Epidermal melanocyte (primary cell): ENCODE measurements at regions not wholly inside any gene's neighbourhood (a gene's known extent, or its start where the extent isn't known, plus 50 kb on each side); places are given as distances from the start of the nearest gene placed in this dataset.
"Not testable (repeated sequence)": the region's sequence is repeated elsewhere in the genome, so short reads cannot be mapped to it uniquely, and the experiment has no call there.

Experiments used
- DNase-seq: peaks from one replicate; pipeline ENCODE4 v3.0.0; 2011; ENCODE audit warnings: low spot score; ENCODE audit not compliant: insufficient read length

DNA sequence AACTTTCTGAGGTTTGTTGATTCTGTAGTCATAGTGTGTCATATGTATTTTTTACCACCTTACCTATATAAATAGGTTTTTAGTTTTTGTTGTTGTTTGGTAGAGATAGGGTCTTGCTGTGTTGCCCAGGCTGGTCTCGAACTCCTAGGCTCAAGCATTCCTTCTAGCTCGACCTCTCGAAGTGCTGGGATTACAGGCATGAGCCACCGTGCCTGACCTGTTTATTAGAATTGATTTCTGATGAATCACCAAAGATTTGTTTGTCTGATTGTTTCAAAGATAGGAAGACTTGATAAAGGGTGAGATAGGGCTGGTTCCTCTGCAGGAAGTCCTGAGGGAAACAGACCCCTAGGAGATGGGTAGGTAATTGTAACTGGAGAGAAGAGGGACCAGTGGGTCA, 481.6 kb downstream of the PCNX1 start:
- DNase-seq = no peak

DNA sequence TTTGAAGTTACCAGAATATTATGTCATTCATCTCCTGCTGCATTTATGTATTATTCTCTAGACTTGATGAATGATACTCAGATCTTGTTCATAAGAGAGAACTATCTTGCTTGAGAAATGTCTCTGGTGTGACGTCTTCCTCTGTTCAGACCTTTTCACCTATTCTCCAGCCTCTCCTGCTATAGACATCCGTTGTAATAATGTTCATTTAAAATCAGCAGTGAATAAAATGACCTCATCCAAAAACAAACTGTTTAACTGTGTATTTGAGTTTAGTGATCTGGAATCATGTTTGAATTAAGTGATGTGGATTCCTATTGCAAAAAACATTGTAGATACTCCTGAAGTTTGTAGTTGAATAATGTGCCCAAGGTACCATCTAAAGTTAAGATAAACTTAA, 487.1 kb downstream of the PCNX1 start:
- no peak for DNase-seq

DNA sequence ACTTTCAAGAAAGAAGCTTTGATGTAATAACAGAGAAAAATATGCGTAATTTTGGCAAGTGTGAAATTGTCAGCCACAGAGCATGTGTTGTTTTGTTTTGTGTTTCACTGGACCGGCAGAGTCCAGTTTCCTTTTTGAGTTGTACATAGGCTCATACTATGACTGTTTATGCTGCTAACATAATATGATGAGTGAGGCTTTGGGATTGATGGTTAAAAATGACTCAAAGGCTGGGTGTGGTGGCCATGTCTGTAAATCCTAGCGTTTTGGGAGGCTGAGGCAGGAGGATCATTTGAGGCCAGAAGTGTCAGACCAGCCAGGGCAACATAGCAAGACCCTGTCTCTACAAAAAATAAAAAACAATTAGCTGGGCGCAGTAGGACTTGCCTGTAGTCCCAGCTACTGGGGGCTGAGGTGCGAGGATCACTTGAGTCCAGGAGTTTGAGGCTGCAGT, 487.9 kb downstream of the PCNX1 start:
- no peak for DNase-seq

DNA sequence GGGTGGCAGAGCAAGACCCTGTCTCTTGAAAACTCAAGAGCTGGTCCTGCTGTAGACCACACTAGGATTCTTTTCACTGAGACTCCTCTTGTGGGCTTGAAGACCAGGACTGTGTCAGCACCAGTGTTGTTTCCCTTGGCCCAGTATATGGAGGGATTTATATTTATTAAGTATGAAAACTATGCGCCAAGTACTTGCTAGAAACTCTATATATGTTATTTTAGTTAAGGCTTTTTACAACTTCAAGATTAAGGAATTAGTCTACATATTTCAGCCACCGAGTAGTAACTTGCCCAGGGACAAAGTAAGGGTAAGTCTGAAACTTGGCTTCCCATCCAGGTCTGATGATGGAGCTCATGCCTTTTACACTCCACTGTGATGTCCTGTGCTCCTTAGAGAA, 488.4 kb downstream of the PCNX1 start:
- DNase-seq = no peak

DNA sequence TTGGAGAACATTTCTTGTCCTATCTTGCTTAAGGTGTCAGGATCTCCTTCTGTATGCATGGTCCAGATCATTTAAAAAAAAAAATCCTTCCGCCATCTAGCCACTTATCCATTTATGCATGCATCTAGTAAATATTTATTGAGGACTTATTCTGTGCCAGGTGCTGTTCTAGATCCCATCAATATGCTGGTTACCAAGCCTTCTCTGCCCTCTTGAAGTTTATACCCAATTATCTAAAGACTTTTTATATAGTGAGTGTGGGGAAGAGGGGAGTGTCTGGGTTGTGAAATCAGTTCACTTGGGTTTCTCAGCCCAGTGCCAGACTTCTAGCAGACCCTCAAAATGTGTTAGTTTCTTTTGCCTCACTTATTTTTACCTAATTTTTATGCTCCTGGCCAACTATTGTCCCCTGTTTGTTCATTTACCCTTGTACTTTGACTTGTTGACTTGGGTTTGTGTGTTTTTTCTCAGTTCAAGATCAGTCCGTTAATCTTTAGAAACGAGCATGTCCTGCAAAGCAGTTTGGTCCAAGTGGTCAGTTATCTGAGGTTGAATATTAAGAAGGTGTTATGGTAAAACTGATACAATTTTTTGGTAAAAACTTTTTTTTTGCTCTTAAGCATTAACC, 488.9 kb downstream of the PCNX1 start:
- no peak for DNase-seq

DNA sequence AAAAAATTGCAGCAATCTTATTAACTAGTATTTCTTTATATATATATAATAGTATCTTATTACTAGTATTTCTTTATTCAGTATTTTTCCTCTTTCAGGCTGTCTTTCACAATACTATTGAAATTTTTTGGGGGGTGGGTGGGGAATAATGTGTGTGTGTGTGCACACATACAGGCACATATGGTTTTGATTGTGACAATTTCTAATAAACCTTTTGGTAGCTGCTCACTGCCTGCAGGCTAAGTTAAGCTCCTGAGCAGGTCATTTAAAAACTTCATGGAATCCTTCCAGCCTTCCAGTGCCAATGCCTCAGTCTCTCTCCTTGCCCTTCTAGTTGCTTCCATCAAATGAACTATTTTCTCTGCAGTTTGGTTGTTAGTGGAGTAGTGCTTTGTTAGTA, 490.1 kb downstream of the PCNX1 start:
- DNase-seq = no peak

DNA sequence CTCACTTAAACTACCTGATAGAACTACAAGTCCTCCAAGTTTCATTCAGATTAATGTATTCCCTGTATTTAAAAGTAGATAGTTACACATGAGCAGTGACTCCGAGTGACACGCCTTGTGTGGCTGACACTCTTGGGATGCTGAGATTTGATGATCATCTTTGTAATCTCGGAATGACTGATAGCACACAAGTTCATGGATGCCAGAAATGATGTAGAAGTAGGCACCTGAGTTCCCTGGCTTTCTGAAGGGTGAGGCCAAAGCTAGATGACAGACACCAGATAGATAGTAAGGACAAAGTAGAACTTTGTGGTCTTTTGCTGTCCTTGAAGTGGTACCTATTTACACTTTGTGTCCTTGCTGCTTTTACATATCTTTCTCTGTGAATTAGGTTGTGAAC, 491.2 kb downstream of the PCNX1 start:
- no peak for DNase-seq

DNA sequence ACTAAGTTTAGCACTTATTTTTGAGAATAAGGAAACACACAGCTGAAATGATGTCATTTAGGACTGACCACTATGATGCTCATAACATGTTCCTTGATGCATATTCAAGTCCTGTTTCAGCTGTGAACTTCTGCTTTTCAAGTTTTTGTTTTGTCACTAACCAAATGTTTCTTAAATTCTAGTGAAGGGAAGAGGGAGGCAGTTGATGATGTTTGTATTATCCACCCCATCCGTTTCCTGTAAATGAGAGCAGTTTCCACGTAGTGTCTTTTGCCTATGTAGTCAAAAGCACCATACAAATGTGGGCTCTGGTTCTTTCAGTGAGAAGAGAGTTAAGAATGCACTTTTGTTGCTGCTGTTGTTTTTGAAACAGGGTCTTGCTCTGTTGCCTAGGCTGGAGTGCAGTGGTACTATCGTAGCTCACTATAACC, 491.8 kb downstream of the PCNX1 start:
- no peak for DNase-seq

DNA sequence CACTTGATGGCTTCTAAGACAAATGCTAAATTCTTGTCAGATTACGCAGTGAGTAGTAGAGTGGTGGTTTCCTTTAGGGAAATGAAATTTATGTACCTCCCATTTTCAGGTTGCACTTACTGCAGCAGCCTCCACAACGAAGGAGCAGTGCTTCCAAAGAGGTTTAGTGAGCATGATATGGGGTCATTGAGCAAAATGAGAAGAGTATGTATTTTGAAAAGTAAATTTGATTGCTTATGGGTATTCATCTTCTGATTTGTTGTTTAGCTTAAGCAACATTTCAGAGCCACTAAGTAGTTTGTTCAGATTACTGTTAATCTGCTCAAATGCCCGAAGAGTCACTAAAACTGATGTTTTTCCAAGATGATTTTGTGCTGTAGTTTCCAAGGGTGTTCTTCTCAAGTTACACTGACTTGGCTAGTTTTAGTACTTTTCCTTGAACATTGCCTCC, 493.6 kb downstream of the PCNX1 start:
- no peak for DNase-seq

DNA sequence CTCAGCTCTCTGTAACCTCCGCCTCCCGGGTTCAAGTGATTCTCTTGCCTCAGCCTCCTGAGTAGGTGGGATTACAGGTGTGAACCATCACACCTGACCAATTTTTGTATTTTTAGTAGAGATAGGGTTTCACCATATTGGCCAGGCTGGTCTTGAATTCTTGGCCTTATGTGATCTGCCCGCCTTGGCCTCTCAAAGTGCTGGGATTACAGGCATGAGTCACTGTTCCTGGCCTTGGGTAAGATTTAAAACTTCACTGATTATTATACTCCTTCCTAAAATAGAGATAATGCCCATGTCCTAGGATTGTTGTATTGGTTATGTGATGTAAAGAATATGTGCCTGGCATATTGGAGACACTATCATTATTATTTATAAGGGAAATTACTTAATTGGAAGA, 495.2 kb downstream of the PCNX1 start:
- DNase-seq = not testable (repeated sequence)

DNA sequence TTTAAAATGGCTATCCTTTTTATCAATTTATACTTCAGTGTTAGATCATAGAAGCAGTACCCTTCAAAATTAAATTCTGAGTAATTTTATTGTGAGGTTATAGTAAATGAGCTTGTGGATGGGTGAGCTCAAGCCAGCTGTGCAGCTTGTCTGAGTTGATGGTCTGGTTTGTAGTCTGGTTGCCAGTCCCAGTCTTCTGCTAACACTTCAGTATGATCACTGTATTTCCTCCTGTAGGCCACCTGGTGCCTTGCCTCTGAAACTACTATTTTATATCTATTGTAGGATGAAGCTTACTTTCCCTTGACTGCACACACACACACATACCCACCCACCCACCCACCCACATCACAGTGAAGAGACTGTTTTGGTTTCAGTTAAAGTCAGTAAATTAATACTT, 496.4 kb downstream of the PCNX1 start:
- no peak for DNase-seq

DNA sequence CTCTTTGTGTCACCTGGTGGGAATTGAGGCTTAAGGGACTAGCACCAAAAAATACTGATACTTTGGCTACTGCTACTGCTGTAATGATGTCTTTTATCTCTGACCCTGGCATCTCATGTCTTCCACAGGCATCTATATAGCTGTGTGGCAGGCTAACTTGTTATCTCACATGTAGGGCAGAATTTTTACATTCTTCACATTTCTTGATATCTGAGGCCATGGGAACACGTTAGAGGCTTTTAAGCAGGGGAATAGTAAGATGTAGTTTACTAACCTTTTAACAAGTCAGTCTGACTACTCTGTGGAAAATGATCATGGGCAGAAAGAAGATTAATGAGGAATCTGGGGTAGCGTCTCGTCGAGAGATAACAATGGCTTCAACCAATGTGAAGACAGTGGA, 498.4 kb downstream of the PCNX1 start:
- DNase-seq = no peak

DNA sequence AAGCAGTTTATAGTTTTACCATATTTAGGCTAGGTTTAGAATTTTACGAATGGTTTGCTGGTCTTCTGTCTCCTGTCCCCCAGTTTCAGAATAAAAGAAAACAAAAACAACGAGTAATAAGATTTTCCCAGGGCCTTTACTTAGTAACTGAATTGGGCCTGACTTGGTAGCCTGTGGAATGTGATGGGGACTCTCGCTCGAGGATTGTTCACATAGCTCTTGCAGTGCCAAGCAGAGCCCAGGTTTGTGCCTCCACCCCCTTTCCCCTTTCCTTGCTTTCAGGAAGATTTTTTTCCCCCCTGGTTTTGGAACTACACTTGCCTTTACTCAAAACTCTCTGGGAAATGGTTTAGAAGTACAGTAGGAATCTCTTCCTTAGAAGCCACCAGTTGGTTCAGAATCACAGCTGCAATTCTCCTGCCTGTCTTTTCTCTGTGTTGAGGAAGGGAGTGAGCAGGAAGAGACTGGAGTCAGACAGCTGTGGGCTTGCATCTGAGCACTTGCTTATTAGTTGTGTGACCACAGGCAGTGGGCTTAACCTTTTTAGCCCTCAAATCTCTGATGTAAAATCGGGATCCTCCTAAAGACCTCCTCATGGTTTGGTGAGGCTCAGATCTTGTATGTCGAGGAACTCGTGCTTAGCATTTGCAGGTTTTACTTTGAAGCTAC, 501.2 kb downstream of the PCNX1 start:
- no peak for DNase-seq

DNA sequence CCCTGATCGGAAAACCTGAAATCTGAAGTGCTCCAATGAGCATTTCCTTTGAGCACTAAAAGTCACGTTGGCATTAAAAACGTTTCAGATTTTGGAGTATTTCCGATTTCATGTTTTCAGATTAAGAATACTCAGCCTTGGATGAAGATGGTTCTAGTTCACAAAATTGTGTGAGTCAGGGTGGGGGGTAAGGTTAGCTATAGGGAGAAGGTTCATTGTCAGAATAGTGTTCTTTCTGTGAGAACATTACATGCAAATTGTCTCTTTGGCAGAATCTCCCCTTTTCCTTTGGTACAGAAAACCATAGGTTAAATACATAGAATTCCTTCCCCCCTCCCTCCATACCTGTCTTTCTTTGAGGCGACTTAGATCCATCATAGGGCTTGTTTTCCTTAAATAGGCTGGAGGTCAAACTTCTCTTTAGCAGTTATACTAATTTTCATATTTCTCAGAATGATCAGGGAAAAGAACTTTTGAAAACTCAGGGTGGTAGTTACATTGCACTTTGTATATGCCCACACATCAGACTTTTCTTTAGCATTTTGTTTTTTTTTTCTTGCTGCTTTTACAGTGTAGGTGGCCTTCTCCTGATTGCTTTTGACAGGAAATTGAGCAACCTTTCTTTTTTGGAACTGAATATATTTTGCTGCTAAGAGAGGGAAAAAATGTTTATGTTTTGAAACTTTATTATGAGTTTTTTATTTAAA, 503.5 kb downstream of the PCNX1 start:
- no peak for DNase-seq

DNA sequence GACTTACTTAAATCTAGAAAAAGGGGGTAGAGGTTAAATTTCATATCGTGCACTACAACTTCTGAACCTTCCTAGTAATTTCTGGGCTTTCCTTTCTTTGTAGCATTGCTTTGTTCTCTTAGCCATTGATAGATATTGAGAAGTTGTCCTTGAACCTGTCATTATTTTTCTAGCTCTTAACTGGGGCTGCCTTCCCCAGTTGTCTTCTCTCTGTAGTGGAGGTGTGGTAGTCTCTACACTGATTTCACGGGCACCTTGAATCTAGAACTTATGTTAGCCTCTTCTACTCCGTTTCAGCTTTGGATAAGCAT, 504.0 kb downstream of the PCNX1 start:
- no peak for DNase-seq

DNA sequence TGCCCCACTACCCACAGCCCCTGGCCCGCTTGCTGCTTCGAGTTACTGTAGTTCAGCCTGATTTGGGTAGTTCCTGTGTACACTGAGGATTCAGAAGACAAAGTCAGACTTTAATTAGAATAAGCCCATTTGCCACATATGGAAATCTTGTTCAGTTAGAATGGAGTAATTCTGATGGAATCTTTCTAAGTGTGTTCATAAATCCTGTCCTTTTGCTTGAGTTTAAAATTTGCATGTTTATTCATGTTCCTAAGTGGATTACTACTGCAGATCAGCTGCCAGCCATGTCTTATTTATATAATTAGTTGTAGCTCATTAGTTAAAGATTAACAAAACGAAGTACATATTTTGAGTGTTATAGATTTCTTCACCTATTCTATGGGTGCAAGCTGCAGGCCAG, 504.5 kb downstream of the PCNX1 start:
- DNase-seq = no peak

DNA sequence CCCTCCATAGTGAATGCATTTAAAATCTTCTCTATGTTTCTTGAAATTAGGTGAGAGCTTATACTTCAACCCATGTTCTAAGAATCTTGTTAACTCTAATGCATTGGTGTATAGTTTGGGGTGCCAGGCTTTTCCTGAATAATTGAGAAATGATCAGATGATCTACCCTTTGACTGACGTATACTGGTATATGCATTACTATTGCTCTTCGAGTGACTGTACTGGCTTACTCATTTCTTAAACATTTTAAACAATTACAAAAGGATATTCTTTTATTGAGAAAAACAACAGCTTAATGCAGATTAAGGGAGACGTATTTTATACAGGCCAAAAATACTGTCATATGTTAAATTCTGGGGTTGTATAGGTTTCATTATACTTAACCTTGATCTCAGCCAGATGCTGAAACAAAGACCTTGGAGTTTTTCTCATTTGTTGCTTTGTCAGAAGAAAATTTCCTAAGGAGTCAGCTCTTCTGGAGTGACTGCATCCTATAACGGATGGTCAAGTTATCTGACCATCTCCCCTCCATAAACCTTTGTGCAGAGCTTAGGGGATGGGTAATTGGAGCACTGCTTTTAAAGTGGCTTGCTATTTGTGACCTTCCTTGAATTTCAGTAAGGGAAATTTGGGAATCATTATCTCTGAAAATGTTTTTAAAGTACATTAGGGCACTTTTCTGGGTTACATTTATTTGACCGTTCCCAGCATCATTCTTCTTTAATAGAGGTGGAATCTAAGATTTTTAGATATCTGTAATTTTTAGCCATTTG, 507.6 kb downstream of the PCNX1 start:
- DNase-seq = no peak

DNA sequence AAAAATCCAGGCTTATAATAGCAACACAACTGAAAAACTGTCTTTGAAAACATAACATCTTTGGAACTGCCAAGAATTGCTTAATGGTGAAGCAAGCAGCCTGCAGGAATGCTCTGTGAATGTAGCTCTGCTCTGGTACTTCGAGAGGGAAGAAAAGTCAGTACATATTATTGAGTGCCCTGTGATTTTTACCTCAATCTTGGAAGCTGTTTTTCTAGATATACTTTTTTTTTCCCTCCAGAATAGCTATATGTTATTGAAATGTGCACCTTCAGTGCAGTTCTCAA, 508.1 kb downstream of the PCNX1 start:
- DNase-seq = no peak

DNA sequence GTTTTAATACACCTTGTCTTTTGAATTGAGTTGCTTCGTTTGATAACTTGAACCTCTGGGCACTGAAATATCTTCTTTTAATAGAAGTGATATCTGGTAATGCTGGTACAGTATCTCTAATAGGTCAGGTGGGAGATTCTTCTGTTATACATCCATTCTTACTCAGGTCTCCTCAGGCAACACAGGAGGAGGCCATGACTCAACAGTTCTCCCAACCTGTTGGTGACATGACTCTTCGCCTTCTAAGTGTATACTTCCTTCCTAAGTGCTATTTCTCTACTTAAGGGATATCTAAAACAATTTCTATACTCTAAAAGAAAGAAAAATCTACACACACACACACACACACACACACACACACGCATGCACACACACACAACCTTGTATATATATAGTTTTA, 509.1 kb downstream of the PCNX1 start:
- no peak for DNase-seq

DNA sequence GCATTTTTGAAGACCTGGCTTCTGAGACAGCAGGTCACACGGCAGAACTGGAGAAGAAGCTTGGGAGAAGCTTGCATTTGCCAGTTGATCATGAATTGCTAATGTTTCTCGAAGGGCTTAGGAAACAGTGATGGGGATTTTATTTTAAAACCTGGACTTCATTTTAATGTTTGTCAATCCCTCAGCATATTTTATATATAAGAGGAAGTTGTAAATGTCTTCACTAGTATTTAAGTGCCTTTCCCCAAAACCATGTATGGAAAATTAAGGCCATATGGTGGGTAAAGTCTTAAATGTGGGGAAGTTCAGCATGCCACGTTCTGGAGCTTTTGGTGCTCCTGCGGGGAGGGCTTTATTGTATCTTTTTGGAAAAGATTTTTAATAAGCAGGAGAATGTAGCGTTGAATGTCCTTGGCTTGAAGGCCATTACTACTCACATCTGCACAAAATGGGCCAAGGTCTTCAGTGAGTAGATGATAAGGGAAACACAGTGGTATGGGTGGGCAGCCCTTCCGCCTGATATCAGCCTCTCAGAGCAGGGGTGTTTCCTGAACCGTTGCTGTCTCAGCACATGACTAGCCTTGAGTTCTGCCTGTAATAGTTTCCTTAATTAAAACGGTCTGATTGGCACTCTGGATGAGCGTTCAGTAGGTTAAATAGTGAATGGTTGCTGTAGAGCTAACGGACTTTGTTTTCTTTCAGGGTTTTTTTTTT, 511.4 kb downstream of the PCNX1 start:
- DNase-seq = no peak

DNA sequence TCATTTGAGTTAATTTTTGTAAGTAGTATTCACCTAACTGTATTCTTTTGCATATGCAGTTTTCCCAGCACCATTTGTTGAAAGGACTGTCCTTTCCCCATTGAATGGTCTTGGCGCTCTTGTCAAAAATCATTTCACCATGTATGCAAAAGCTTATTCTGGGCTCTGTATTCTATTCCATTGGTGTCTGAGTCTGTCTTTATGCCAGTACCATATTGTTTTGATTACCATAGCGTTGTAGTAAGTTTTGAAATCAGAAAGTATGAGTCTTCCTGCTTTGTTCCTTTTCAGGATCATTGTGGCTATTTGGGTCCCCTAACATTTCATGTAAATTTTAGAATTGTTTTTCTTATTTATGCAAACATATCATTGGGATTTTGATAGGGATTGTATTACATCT, 508.7 kb upstream of the RGS6 start:
- DNase-seq = no peak

DNA sequence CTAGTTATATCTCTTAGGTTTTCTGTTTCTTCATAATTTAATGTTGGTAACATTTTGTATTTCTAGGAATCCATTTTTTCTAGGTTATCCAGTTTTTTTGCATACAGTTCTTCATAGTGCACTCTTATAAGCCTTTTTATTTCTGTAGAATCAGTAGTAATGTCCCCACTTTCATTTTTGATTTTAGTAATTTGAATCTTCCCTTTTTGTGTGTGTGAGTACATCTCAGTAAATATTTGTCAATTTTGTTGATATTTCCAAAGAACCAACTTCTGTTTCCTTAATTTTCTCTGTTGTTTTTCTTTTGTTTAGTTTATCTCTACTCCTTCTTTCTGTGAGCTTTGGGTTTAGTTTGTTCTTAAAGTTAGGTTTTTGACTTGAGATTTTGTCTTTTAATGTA, 507.3 kb upstream of the RGS6 start:
- no peak for DNase-seq
